HG03469 (cell line): ENCODE measurements at regions not wholly inside any gene's neighbourhood (a gene's known extent, or its start where the extent isn't known, plus 50 kb on each side); places are given as distances from the start of the nearest gene placed in this dataset.

ENCODE experiments used
- ATAC-seq: cut with Tn5 transposase; IDR thresholded peaks from one replicate; pipeline ENCODE4 v1.9.1; 2021; ENCODE audit warnings: mild to moderate bottlenecking, moderate library complexity, moderate number of reproducible peaks; ENCODE audit not compliant: unreplicated experiment

GRCh38 chr11:115845872-115846271 is 341.7 kb upstream of the CADM1 start:
- ATAC-seq = no peak

GRCh38 chr11:115843685-115844084 is 339.5 kb upstream of the CADM1 start:
- no peak for ATAC-seq

GRCh38 chr11:115843111-115843510 is 338.9 kb upstream of the CADM1 start:
- no peak for ATAC-seq

GRCh38 chr11:115820026-115820425 is 315.8 kb upstream of the CADM1 start:
- no peak for ATAC-seq

- no peak for ATAC-seq
These were observed 314.8 kb upstream of the CADM1 start for GRCh38 chr11:115819014-115819413.

GRCh38 chr11:115817844-115818468 is 313.7 kb upstream of the CADM1 start:
- ATAC-seq = no peak

GRCh38 chr11:115808351-115808940 is 304.2 kb upstream of the CADM1 start:
- no peak for ATAC-seq

GRCh38 chr11:115806056-115806455 is 301.8 kb upstream of the CADM1 start:
- no peak for ATAC-seq

- no peak for ATAC-seq
These were observed 299.0 kb upstream of the CADM1 start for GRCh38 chr11:115803073-115803740.

GRCh38 chr11:115802641-115803040 is 298.4 kb upstream of the CADM1 start:
- ATAC-seq = no peak

GRCh38 chr11:115792903-115793302 is 288.7 kb upstream of the CADM1 start:
- ATAC-seq = no peak

GRCh38 chr11:115787302-115787701 is 283.1 kb upstream of the CADM1 start:
- ATAC-seq = no peak

- no peak for ATAC-seq
These were observed 280.7 kb upstream of the CADM1 start for GRCh38 chr11:115784796-115785521.

- no peak for ATAC-seq
These were observed 276.6 kb upstream of the CADM1 start for GRCh38 chr11:115780646-115781362.

- peak; percentile 56 for ATAC-seq
These were observed 274.9 kb upstream of the CADM1 start for GRCh38 chr11:115778928-115779650.

- ATAC-seq = no peak
These were observed 272.7 kb upstream of the CADM1 start for GRCh38 chr11:115776916-115777315.

- ATAC-seq = no peak
These were observed 271.6 kb upstream of the CADM1 start for GRCh38 chr11:115775846-115776245.

GRCh38 chr11:115774756-115775155 is 270.5 kb upstream of the CADM1 start:
- ATAC-seq = no peak

- no peak for ATAC-seq
These were observed 265.7 kb upstream of the CADM1 start for GRCh38 chr11:115769891-115770290.

GRCh38 chr11:115767883-115768282 is 263.7 kb upstream of the CADM1 start:
- no peak for ATAC-seq
